HG02571 (cell line): ENCODE measurements at regions not wholly inside any gene's neighbourhood (a gene's known extent, or its start where the extent isn't known, plus 50 kb on each side); places are given as distances from the start of the nearest gene placed in this dataset.
"Not testable (repeated sequence)": the region's sequence is repeated elsewhere in the genome, so short reads cannot be mapped to it uniquely, and the experiment has no call there.

Experiments
- ATAC-seq: cut with Tn5 transposase; IDR thresholded peaks from one replicate; pipeline ENCODE4 v1.9.1; 2021; ENCODE audit warnings: mild to moderate bottlenecking, moderate library complexity; ENCODE audit not compliant: unreplicated experiment

- ATAC-seq: no peak
These were observed 425.1 kb downstream of the GBA3 start for GRCh38 chr4:23117826-23118225.

- ATAC-seq: no peak
These were observed 421.8 kb downstream of the GBA3 start for GRCh38 chr4:23114538-23114937.

- no peak for ATAC-seq
These were observed 420.4 kb downstream of the GBA3 start for GRCh38 chr4:23113104-23113503.

GRCh38 chr4:23106516-23106915 is 413.8 kb downstream of the GBA3 start:
- ATAC-seq: no peak

- no peak for ATAC-seq
These were observed 413.1 kb downstream of the GBA3 start for GRCh38 chr4:23105759-23106370.

GRCh38 chr4:23097251-23097650 is 404.5 kb downstream of the GBA3 start:
- no peak for ATAC-seq

- no peak for ATAC-seq
These were observed 399.0 kb downstream of the GBA3 start for GRCh38 chr4:23091711-23092110.

GRCh38 chr4:23085249-23085568 is 392.5 kb downstream of the GBA3 start:
- no peak for ATAC-seq

GRCh38 chr4:23084559-23085248 is 392.0 kb downstream of the GBA3 start:
- no peak for ATAC-seq

GRCh38 chr4:23083391-23083790 is 390.7 kb downstream of the GBA3 start:
- no peak for ATAC-seq

GRCh38 chr4:23080171-23080570 is 387.4 kb downstream of the GBA3 start:
- ATAC-seq: not testable (repeated sequence)

- no peak for ATAC-seq
These were observed 378.3 kb downstream of the GBA3 start for GRCh38 chr4:23070848-23071570.

GRCh38 chr4:23068756-23069155 is 376.0 kb downstream of the GBA3 start:
- no peak for ATAC-seq

GRCh38 chr4:23068287-23068686 is 375.6 kb downstream of the GBA3 start:
- ATAC-seq: no peak

- ATAC-seq: no peak
These were observed 369.5 kb downstream of the GBA3 start for GRCh38 chr4:23062188-23062587.

GRCh38 chr4:23061431-23061830 is 368.7 kb downstream of the GBA3 start:
- ATAC-seq: no peak

- no peak for ATAC-seq
These were observed 368.0 kb downstream of the GBA3 start for GRCh38 chr4:23060776-23061175.

GRCh38 chr4:23058165-23058776 is 365.5 kb downstream of the GBA3 start:
- no peak for ATAC-seq

GRCh38 chr4:23041501-23041900 is 348.8 kb downstream of the GBA3 start:
- ATAC-seq: no peak

- ATAC-seq: no peak
These were observed 347.8 kb downstream of the GBA3 start for GRCh38 chr4:23040539-23040938.

GRCh38 chr4:23039818-23040217 is 347.1 kb downstream of the GBA3 start:
- ATAC-seq: no peak
